NCI-H446 (cell line): ENCODE measurements at regions not wholly inside any gene's neighbourhood (a gene's known extent, or its start where the extent isn't known, plus 50 kb on each side); places are given as distances from the start of the nearest gene placed in this dataset.

ENCODE experiments used
- DNase-seq, 2 experiments: peaks; one replicate each; lab custom pipeline; 2025; lab: John Stamatoyannopoulos, UW

GRCh38 chr6:33950891-33951889 is 147.4 kb upstream of the MLN start:
- no peak for DNase-seq

DNA sequence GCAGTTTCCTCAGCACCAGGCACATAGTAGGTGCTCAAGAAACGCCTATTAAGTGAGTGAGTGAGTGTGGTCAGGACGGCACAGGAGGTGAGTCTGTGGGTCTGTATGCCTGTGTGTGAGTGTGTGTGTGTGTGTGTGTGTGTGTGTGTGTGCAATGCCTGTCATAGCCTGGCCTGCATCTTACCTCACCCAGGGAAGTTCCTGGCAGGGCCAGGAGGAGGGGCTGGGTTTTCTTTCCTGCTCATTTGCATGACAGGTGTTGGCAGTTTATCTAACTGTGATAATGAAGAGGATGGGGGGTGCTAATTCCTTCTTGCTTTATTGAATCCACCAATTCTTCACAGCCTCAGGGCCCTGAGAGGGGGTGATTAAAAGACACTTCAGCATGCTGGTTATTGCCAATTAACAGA is 146.7 kb upstream of the MLN start:
- DNase-seq: no peak

- DNase-seq: no peak
These were observed 146.2 kb upstream of the MLN start for GRCh38 chr6:33949877-33950435.

DNA sequence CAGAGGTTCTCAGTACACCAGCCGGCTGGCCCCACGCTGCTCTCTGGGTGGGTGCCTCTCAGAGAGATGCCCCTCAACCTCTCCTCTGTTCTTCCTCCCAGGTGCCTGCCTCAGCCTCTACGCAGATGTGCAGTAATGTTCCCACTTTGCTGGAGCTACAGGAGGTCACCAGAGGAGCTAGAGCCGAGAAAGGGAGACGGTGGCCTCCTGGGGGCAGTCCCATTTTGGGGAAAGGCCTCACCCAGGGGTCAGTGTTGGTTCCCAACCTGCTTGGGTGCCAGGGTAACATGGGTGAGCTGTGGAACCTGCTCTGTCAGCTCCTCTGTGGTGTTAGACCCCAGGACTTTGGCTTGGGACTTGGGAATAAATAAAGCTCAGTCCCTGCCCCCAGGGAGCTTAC is 145.3 kb upstream of the MLN start:
- no peak for DNase-seq

GRCh38 chr6:33947916-33948594 is 144.3 kb upstream of the MLN start:
- no peak for DNase-seq

DNA sequence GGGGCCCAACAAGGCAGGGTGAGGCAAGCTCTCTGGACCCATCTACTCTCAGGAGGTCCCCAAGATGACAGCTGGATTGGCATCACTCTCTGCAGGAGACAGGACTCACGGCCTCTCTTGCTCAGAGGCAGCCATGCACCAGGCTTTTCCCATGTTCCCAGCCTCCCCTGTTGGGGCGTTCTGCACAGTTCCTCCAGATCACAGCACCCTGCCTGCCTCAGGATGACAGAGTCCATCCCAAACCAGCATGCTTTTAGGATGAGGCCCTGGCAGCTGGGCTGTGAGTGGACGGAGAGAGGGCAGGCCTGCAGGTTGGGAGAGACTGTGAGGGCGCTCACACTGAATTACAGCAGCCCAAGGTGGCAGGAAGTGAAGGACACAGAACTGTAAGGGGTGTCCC is 143.2 kb upstream of the MLN start:
- no peak for DNase-seq

- DNase-seq: no peak
These were observed 142.1 kb upstream of the MLN start for GRCh38 chr6:33945931-33946330.

DNA sequence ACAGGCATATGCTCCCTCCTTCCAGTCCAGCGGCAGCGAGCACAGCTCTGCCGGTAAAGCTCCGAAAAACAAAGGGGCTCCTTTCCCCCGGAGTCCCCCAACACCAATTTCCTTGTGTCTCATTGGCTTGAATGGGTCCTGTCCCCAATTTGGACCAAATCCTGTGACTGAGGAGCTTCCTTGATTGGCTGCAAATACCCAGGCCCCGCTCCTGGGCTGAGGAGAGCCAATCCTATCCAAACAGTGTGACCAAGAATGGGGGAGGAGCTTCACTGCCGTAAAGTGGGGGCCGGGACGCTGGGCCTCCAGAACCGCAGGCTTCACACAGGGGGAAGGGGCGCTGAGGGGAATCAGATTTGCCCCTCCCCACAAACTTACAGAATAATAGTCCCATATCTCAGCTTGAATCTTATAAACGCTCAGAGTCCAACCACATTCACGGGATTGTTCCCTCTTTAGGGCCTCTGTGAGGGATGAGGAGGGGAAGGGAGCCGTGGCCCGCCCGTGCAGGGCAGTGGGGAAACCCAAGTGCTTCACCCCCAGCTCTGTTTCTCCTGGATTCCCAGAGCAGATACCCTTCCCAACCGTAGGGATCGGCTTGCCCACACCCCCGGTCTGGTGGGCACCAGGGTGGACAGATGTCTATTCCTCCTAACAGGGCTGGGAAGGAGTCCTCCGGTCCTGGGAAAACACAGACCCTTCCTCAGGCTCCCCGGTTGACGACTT is 141.0 kb upstream of the MLN start:
- no peak for DNase-seq

GRCh38 chr6:33936886-33937285 is 133.1 kb upstream of the MLN start:
- no peak for DNase-seq

DNA sequence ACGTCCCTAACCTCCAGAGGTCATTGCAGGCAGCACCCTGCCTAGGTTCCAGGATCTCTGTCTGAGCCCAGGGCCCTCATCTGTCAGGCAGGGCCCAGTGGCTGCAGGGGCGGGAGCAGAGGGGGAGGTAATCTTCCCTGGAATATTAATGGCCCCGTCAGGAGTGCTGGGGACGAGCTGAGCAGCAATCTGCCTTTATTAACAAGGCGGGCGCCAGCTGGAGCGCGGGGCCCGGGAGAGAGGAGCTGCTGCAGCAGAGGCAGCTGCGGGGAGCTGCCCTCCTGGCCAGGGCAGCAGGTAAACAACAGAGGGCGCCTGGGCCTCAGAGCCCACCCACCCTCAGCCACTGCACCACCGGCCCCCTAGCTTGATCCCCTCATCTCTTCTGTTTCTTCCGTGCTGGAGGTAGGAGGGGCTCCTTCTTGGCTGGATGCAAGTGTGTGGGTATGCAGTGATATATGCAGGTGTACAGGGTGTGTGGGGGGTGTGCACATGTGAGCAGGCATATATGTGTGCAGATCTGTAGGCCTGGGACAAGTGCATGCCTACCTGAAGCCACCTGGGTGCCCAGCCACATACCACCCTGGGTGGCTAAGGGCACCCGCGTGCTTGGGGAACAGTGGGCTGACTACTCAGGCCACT is 131.8 kb upstream of the MLN start:
- DNase-seq: peak in 1 of 2 experiments; percentile 13

GRCh38 chr6:33934731-33935270 is 131.0 kb upstream of the MLN start:
- no peak for DNase-seq

DNA sequence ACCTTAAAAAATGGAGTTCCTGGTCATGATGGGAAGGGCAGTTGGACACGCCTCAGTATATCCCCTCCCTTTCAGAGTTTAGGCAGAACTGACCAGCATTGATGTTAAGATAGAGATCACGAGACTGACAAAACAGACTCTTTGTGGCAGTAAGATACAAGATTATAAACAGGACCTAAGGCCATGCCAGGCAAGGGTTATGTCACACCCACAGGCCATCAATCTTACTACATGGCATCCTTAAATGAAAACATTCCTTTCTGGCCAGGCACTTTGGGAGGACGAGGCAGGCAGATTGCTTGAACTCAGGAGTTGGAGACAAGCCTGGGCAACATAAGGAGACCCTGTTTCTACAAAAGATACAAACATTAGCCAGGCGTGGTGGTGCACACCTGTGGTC is 129.3 kb upstream of the MLN start:
- DNase-seq: no peak

DNA sequence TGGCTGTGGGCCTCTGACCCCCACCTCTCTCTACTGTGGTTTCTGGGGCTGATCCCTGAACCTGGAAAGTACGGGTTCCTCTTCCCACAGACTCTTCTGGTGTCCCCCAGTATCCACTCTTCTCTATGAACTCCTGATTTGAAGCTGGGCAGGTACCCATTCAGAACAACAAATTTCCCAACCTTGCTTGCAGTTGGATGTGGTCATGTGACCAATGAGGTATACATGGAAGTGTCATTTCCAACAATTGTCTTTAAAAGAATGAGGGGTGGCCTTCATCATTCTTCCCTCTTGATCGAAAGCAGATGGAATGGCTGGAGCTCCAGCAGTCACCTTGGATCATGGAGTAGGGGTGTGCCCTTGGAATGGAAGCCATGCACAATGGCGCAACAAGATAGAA is 128.0 kb upstream of the MLN start:
- DNase-seq: no peak

- peak; percentile 43 to 80 for DNase-seq
These were observed 125.9 kb upstream of the MLN start for GRCh38 chr6:33929575-33930288.

GRCh38 chr6:33927616-33928015 is 123.8 kb upstream of the MLN start:
- DNase-seq: peak; percentile 16 to 56

DNA sequence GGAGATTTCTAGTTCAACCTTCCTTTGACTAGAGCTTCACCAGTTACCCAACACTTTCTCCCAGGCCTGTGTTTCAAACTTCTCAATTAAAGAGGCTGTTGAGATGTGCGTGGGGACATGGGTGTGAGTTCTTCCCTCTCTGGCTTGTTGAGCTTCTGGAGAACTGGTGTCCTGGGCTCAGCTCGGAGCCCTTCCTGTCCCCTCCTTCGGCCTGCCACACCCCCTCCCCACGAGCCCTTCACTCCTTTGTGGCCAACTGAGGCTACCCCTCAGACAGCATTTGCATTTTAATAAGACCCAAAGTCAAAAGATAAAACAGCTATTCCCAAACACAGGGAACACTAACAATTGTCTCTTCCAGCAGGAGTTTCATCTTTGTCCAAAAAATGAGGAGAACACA is 123.3 kb upstream of the MLN start:
- no peak for DNase-seq

- peak; percentile 62 to 65 for DNase-seq
These were observed 122.6 kb upstream of the MLN start for GRCh38 chr6:33926451-33926850.

DNA sequence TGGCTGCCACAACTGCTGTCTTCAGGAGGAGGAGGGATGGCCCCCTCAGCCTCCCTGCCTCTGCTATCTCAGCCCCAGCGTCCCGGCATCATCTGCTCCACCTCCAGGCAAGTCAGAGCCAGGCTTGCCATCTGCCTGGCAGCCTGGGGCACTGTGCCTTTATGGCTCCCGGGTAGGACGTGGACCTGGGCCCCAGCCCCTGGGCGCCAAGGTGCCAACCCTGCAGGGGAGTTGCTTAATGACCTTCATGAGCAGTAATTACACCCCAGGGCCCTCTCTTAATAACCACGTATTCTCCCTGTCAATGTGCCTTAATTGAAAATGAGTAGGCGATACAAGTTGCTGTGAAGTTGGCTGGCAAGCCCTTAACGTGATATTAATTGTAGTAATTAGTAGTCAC is 122.1 kb upstream of the MLN start:
- peak; percentile 74 to 88 for DNase-seq

- peak in 1 of 2 experiments; percentile 6 for DNase-seq
These were observed 121.4 kb upstream of the MLN start for GRCh38 chr6:33925210-33925609.

DNA sequence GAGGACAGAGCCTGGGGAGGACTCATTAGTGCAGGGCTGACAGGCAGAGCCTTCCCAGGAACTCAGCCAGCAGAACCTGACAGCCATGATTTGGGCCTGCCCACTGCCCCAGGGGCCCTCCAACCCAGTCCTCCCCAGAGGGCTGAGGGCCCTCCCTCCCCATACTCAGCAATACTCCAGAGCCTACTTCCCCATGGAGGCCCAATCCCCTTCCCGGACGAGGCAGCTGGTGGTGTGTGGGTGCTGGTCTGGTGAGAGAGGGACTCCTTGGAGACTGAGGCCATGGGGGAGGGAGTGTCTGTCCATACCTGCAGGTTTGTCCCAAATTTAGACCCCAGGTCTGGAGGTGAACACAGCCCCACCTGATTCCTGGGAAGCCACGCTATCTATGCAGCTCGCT is 120.9 kb upstream of the MLN start:
- DNase-seq: no peak
